H9 (cell line): ENCODE measurements at regions not wholly inside any gene's neighbourhood (a gene's known extent, or its start where the extent isn't known, plus 50 kb on each side); places are given as distances from the start of the nearest gene placed in this dataset.

ENCODE experiments used
- DNase-seq: peaks from one replicate; pipeline ENCODE4 v3.0.0-alpha.2; 2017
- H2AFZ ChIP-seq: one replicate; pipeline ENCODE4 v1.6.1; 2013; ENCODE audit warnings: mild to moderate bottlenecking, low read length, control low read depth, moderate library complexity
- H2AK5ac ChIP-seq: 2 replicates; pipeline ENCODE4 v1.6.1; 2013; ENCODE audit warnings: low read length, control low read depth, mixed read lengths; ENCODE audit not compliant: insufficient read length
- H2BK120ac ChIP-seq: one replicate; pipeline ENCODE4 v1.6.1; 2013; ENCODE audit warnings: low read depth, mild to moderate bottlenecking, low read length, control low read depth, inconsistent platforms; ENCODE audit not compliant: poor library complexity, severe bottlenecking
- H2BK12ac ChIP-seq: 2 replicates; pipeline ENCODE4 v1.6.1; 2013; ENCODE audit warnings: low read length, control low read depth, mixed read lengths, low read depth; ENCODE audit not compliant: insufficient read length
- H2BK15ac ChIP-seq: 2 replicates; pipeline ENCODE4 v1.6.1; 2013; ENCODE audit warnings: low read depth, low read length, control low read depth
- H2BK20ac ChIP-seq: one replicate; pipeline ENCODE4 v1.6.1; 2013; ENCODE audit warnings: low read depth, mild to moderate bottlenecking, low read length, control low read depth, inconsistent platforms; ENCODE audit not compliant: poor library complexity, severe bottlenecking
- H2BK5ac ChIP-seq: 2 replicates; pipeline ENCODE4 v1.6.1; 2013; ENCODE audit warnings: low read length, control low read depth, mixed read lengths; ENCODE audit not compliant: insufficient read length
- H3K14ac ChIP-seq: 2 replicates; pipeline ENCODE4 v1.6.1; 2013; ENCODE audit warnings: low read length, control low read depth; ENCODE audit not compliant: insufficient read depth
- H3K18ac ChIP-seq: 2 replicates; pipeline ENCODE4 v1.6.1; 2013; ENCODE audit warnings: low read depth, mild to moderate bottlenecking, mixed read lengths, low read length, control low read depth; ENCODE audit not compliant: insufficient read length
- H3K23ac ChIP-seq: 2 replicates; pipeline ENCODE4 v1.6.1; 2013; ENCODE audit warnings: low read length, control low read depth, mixed read lengths, low read depth; ENCODE audit not compliant: insufficient read length
- H3K23me2 ChIP-seq: 2 replicates; pipeline ENCODE4 v1.6.1; 2013; ENCODE audit warnings: low read depth, mild to moderate bottlenecking, mixed read lengths, low read length, control low read depth; ENCODE audit not compliant: insufficient read length, poor library complexity, severe bottlenecking
- H3K27ac ChIP-seq: 2 replicates; pipeline ENCODE4 v1.5.1; 2013; ENCODE audit warnings: low read length, control low read depth, mixed read lengths, low read depth; ENCODE audit not compliant: insufficient read length
- H3K27me3 ChIP-seq: 2 replicates; pipeline ENCODE4 v1.6.1; 2013; ENCODE audit warnings: low read length, control low read depth, inconsistent platforms; ENCODE audit not compliant: insufficient read depth
- H3K4ac ChIP-seq: 2 replicates; pipeline ENCODE4 v1.6.1; 2013; ENCODE audit warnings: low read depth, mild to moderate bottlenecking, control low read depth, inconsistent platforms, low read length, moderate library complexity
- H3K4me1 ChIP-seq: 2 replicates; pipeline ENCODE4 v1.6.1; 2013; ENCODE audit warnings: low read length, control low read depth, inconsistent platforms; ENCODE audit not compliant: insufficient read depth
- H3K4me2 ChIP-seq: 2 replicates; pipeline ENCODE4 v1.6.1; 2013; ENCODE audit warnings: low read length, control low read depth, mixed read lengths; ENCODE audit not compliant: insufficient read length, insufficient read depth
- H3K56ac ChIP-seq: 2 replicates; pipeline ENCODE4 v1.6.1; 2013; ENCODE audit warnings: low read depth, mild to moderate bottlenecking, mixed read lengths, low read length, control low read depth; ENCODE audit not compliant: insufficient read length
- H3K79me1 ChIP-seq: 2 replicates; pipeline ENCODE4 v1.6.1; 2013; ENCODE audit warnings: low read depth, mild to moderate bottlenecking, moderate library complexity, low read length, control low read depth, inconsistent platforms; ENCODE audit not compliant: insufficient read depth, poor library complexity, severe bottlenecking
- H3K79me2 ChIP-seq: 2 replicates; pipeline ENCODE4 v1.6.1; 2013; ENCODE audit warnings: low read length, control low read depth, inconsistent platforms; ENCODE audit not compliant: insufficient read depth
- H3K9ac ChIP-seq: 2 replicates; pipeline ENCODE4 v1.6.1; 2013; ENCODE audit warnings: low read length, control low read depth, mixed read lengths; ENCODE audit not compliant: insufficient read length; ENCODE audit errors: extremely low read depth
- H3K9me3 ChIP-seq: one replicate; pipeline ENCODE4 v1.6.1; 2013; ENCODE audit warnings: low read depth, low read length, inconsistent platforms; ENCODE audit not compliant: control insufficient read depth
- H3T11ph ChIP-seq: one replicate; pipeline ENCODE4 v1.6.1; 2013; ENCODE audit warnings: mild to moderate bottlenecking, low read length, control low read depth, inconsistent platforms
- H4K20me1 ChIP-seq: one replicate; pipeline ENCODE4 v1.6.1; 2013; ENCODE audit not compliant: control insufficient read depth, insufficient read length, insufficient read depth
- H4K5ac ChIP-seq: 2 replicates; pipeline ENCODE4 v1.6.1; 2013; ENCODE audit warnings: low read depth, mild to moderate bottlenecking, mixed read lengths, low read length, control low read depth; ENCODE audit not compliant: insufficient read length
- H4K8ac ChIP-seq: replicated peaks from 2 replicates; pipeline ENCODE4 v1.6.1; 2013; ENCODE audit warnings: low read length, control low read depth, mixed read lengths, low read depth; ENCODE audit not compliant: insufficient read length
- H4K91ac ChIP-seq: 2 replicates; pipeline ENCODE4 v1.6.1; 2013; ENCODE audit warnings: low read depth, mild to moderate bottlenecking, moderate library complexity, mixed read lengths, low read length, control low read depth; ENCODE audit not compliant: insufficient read length
- H3K27ac Mint-ChIP-seq, 3 experiments: 2 replicates in 2 of 3; 3 replicates in 1 of 3; pipeline ENCODE4 v1.8.0; 2020 to 2021; ENCODE audit warnings: mixed read lengths in 3 of 3, mild to moderate bottlenecking in 1 of 3, moderate library complexity in 1 of 3
- H3K27me3 Mint-ChIP-seq: 2 replicates; pipeline ENCODE4 v1.8.0; 2021; ENCODE audit warnings: low read depth, mild to moderate bottlenecking, moderate library complexity, mixed read lengths
- H3K36me3 Mint-ChIP-seq, 3 experiments: 2 replicates in 2 of 3; 3 replicates in 1 of 3; pipeline ENCODE4 v1.8.0; 2020 to 2021; ENCODE audit warnings: low read depth in 3 of 3, mixed read lengths in 3 of 3; ENCODE audit not compliant: insufficient read depth in 1 of 3
- H3K4me1 Mint-ChIP-seq, 2 experiments: 2 replicates each; pipeline ENCODE4 v1.8.0; 2020; ENCODE audit warnings: mixed read lengths in 2 of 2
- H3K4me3 Mint-ChIP-seq, 2 experiments: 2 replicates in 1 of 2; 3 replicates in 1 of 2; pipeline ENCODE4 v1.8.0; 2020 to 2021; ENCODE audit warnings: mild to moderate bottlenecking in 2 of 2, mixed read lengths in 2 of 2, moderate library complexity in 1 of 2
- H3K9me3 Mint-ChIP-seq, 2 experiments: 2 replicates in 1 of 2; 3 replicates in 1 of 2; pipeline ENCODE4 v1.8.0; 2020; ENCODE audit warnings: mild to moderate bottlenecking in 2 of 2, mixed read lengths in 2 of 2, moderate library complexity in 1 of 2
- WGBS: extraction: QIAGEN DNeasy Blood & Tissue Kit; methylation state at CpG from one replicate; pipeline ENCODE4 v1.1.7; 2013; ENCODE audit warnings: missing lambda C conversion rate, low lambda C conversion rate, mixed read lengths; ENCODE audit not compliant: insufficient read length; ENCODE audit errors: extremely low coverage; 5-methylcytosine and 5-hydroxymethylcytosine counted together
- TF ChIP-seq, protein P1 (sequence below): fragments of 200-600 bp; sonication (generic); conservative IDR thresholded peaks from 3 replicates; pipeline ENCODE4 v1.8.0; 2021; ENCODE audit warnings: antibody characterized with exemption, mild to moderate bottlenecking

DNA sequence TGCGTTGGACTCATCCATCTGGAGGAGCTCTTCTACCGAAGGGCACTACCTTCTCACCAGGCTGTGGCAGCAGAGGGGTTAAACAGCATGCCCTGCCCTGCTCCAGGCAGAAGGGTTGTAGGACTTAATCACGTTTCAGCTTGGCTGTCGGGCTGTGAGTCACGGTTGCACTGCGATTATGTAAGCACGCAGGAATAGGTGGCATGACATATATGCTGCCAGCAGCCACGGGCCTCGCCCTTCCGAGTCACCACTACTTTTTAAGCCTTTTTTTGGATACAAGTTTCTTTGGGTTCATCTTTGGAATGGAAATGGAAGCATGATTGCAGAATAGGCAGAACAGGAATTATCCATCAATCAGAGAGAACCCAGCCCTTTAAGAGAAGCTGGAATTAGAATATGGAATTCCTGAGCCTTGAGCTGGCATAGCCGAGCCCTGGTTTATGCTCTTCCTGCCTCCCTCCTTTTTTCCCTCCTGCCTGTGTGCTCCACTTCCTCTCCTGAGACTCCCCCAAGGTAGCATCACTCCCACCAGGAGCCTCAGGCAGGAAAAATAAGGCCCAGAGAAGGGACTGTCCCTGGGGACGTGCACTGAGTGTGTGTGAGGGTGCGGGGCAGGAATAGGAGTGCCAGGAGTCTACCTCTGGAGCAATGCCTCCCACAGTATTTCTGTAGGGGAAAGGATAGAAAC, 86.8 kb downstream of the SEMA4F start:
- Mint-ChIP-seq H3K27me3 (no peaks in the 10 kb centered on the region; the same call in 1 of the 2 replicates), H3K4me3 (no peak overlapping the region), H3K27ac (no peak overlapping the region), H3K36me3 (peaks cover 11 to 14% (median 12%) of the 10 kb centered on the region in 3 experiments), H3K9me3 (peaks cover 13% of the 10 kb centered on the region in 2 experiments), H3K4me1 (peaks cover 25 to 28% of the 10 kb centered on the region in 2 experiments)
- Histone ChIP-seq H4K91ac (no peak overlapping the region), H3K56ac (no peak overlapping the region), H3K9ac (no peak overlapping the region), H3K4me1 (peaks cover 10% of the 10 kb centered on the region; the same call in 1 of the 2 replicates), H3K9me3 (no peaks in the 10 kb centered on the region), H2BK12ac (no peak overlapping the region), H3K23ac (no peak overlapping the region), H3K18ac (no peak overlapping the region), H3K27me3 (no peaks in the 10 kb centered on the region), H4K8ac (no peak overlapping the region), H2AK5ac (no peak overlapping the region), H4K20me1 (no peaks in the 10 kb centered on the region), H2AFZ (no peak overlapping the region), H2BK15ac (no peak overlapping the region), H3T11ph (no peak overlapping the region), H4K5ac (no peak overlapping the region), H3K4me2 (no peak overlapping the region), H3K14ac (no peak overlapping the region), H2BK20ac (no peak overlapping the region), H2BK5ac (no peak overlapping the region), H3K4ac (no peak overlapping the region), H3K27ac (no peak overlapping the region), H3K79me1 (no peaks in the 10 kb centered on the region), H2BK120ac (no peak overlapping the region), H3K79me2 (no peaks in the 10 kb centered on the region), H3K23me2 (no peaks in the 10 kb centered on the region)
- WGBS = no CpG with 5 or more reads among the region's 13 CpGs
- TF ChIP-seq, protein P1, sequence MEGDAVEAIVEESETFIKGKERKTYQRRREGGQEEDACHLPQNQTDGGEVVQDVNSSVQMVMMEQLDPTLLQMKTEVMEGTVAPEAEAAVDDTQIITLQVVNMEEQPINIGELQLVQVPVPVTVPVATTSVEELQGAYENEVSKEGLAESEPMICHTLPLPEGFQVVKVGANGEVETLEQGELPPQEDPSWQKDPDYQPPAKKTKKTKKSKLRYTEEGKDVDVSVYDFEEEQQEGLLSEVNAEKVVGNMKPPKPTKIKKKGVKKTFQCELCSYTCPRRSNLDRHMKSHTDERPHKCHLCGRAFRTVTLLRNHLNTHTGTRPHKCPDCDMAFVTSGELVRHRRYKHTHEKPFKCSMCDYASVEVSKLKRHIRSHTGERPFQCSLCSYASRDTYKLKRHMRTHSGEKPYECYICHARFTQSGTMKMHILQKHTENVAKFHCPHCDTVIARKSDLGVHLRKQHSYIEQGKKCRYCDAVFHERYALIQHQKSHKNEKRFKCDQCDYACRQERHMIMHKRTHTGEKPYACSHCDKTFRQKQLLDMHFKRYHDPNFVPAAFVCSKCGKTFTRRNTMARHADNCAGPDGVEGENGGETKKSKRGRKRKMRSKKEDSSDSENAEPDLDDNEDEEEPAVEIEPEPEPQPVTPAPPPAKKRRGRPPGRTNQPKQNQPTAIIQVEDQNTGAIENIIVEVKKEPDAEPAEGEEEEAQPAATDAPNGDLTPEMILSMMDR = no peak
- DNase-seq = peak; percentile 42
